Activated CD4-positive, alpha-beta T cell treated with anti-CD3 and anti-CD28 coated beads for 1 hour (primary cell): ENCODE measurements at regions not wholly inside any gene's neighbourhood (a gene's known extent, or its start where the extent isn't known, plus 50 kb on each side); places are given as distances from the start of the nearest gene placed in this dataset.

Experiments
- DNase-seq: peaks from one replicate; pipeline ENCODE4 v3.0.0-alpha.2; 2020

DNA sequence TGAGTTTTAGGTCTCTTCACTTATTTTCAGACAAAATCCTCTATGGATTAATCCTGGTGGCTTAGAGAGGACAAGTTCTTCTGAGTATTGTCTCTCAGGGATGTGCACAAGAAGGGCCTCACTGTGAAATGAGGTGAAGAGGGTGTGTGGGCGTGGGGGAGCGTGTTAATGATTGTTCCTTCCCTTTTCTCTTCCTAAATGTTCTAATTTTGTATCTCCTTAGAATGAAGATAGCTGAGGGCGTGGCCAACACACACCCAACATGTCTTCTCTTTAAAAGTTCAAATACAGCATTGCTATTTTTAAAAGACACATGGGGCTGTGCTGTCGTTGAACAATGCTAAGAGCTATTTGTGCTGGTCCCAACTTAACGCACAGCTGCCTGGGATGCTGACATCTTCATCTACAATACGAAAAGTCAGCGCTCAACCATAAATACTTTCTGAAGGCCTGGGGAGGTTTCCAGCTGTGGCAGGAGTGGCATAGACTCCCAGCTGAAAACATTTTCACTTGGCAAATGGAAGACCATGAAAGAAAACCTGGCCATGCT, 135.9 kb downstream of the JCAD start:
- no peak for DNase-seq

GRCh38 chr10:29922892-29923291, 136.5 kb downstream of the JCAD start:
- DNase-seq, result no peak

GRCh38 chr10:29922226-29922625, 137.2 kb downstream of the JCAD start:
- DNase-seq, result no peak

- no peak for DNase-seq
Observed at GRCh38 chr10:29921071-29921446, 138.3 kb downstream of the JCAD start.

GRCh38 chr10:29920408-29921070, 138.8 kb downstream of the JCAD start:
- no peak for DNase-seq

DNA sequence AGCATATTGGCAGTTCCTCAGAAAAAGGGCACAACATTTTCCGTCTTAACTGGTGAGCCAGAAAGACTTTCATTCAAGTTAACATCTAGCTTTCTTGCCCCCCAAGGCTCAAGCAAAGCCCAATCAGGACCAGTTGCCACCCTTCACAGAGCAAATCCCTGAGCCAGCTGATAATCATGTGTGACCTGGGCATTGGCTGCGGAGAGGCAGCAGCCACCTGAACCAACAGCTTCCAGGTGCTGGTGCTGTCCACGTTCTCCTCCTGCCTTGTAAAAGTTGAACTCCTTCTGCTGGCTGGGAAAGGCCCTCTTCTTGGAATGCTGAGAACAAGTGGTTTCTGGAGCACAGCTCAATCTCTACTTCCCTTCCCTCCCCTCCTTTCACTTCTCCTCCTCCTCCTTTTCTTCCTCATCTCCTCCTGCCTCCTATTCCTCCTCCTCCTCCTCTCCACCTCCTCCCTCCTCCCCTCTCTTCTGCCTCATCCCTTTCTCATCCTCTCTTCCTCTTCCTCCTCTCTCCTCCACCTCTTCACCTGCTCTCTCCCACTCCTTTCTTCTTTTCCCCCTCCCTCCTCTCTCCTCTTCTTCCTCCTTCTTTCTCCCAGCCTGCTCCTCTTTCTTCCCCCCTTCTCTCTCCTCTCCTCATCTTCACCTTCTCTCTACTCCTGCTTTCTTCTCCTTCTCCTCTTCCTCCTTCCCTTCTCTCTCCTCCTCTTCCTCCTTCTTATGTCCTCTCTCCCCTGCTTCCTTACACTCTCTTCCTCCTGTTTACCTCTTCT, 140.6 kb downstream of the JCAD start:
- no peak for DNase-seq

DNA sequence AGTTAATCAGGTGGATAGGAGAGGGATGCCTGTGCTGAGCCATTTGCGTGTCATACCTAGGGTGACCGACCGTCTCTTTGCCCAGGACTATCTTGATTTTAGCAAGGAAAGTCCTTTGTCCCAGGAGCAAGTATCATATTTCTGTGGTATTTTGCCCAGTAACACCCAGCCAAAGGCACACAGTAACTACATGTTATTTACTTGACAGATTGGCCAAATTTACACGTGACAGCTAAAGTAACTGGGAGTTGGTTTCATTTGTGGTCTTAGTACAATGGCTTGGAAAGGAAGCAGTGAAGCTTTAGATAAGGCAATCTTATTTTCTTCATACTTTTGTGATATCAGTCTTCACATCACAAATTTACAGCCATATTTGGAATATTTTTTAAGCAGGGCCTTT, 142.1 kb downstream of the JCAD start:
- no peak for DNase-seq

DNA sequence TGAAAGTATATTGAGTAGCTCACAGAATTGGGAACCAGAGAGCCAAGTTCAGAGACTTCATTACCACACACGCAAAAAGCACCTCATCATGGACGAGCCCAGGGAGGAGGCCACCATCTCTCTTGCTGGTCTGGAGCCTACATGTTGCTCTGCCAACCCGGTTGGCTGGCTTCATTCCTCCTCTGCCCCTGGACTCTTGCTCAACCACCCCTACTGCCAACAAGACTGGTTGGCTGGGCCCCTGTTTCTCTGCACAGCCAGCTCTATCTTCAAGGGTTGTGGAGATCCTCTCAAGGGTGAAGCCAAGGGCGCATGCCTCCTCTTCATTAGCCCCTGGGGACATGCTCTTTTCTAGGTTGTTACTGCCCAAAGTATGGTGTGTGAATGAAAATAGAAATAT, 142.7 kb downstream of the JCAD start:
- no peak for DNase-seq

GRCh38 chr10:29914986-29915785, 144.2 kb downstream of the JCAD start:
- DNase-seq, result no peak

GRCh38 chr10:29908962-29909361, 150.4 kb downstream of the JCAD start:
- no peak for DNase-seq

DNA sequence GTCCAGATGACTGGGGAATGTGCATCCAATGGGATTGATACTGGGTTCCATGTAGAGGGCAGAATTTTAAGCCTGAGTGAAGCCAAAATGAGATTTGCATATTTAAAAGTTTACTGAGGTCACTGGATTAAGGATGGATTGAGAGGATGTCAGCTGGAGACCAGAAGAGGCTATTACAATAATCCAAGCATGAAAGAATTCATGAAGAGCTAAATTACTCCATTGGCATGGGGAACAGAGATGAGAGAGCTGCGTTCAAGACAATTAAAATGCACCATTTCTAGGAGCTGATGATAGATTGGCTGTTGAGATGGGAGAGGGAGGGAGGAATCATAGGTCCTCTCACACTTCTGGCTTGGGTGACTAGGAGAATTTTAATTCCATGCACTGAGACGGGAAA, 158.5 kb downstream of the JCAD start:
- DNase-seq, result no peak

DNA sequence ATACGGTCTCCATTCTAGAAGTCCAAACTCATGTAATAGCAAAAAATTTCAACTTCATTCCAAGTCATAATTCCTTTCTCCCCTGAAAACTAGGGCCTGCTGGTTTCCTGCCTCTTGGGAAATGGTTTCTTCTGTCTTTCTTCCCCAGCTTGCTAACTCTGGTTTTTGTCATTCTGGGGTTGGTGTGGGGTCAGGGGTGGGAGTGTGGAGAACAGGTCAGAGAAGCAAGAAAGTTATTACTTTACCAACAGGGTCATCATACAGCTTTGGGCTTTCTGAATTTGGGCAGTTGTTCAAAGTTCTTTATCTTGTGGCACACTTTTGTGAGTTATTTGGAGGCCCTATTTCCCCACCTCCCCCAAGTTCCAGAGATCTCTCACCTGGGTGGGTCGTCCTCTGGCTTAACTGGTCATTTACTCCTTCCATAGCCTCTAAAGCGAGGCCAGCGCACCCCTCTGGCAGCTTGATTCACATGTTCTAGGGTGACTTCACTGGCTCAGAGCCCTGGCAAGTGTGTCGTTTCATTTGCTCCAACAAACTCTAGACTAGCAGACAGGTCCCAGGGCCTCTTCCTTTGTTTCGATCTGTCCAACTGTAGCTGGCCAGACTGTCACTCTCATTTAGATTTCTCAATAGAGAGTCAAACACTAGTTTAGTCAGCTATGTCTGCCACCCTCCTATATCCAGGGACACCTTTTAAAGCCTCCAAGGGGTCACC, 161.2 kb downstream of the JCAD start:
- DNase-seq, result no peak

- DNase-seq, result no peak
Observed at GRCh38 chr10:29897430-29897829, 162.0 kb downstream of the JCAD start.

GRCh38 chr10:29896053-29896452, 163.3 kb downstream of the JCAD start:
- DNase-seq, result no peak

DNA sequence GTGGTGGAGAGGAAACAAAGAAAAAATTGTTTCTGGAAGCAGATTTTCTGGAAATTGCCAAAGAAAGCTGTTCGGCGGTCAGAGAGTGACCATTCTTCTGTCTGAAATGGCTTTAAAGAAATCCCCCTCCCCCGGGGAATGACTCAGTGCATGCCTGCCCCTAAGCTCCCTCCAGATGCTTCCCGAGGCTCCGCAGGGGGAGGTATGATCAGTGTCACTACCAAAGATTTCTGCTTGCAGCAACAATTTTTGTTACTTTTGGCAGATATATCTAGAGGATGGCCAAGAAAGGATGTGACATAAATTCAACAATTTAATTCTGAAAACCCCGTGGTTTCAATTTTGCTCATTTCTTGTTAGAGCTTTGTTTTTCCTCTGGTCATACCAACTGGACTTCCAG, 163.9 kb downstream of the JCAD start:
- DNase-seq, result no peak

GRCh38 chr10:29888321-29888720, 171.1 kb downstream of the JCAD start:
- no peak for DNase-seq

DNA sequence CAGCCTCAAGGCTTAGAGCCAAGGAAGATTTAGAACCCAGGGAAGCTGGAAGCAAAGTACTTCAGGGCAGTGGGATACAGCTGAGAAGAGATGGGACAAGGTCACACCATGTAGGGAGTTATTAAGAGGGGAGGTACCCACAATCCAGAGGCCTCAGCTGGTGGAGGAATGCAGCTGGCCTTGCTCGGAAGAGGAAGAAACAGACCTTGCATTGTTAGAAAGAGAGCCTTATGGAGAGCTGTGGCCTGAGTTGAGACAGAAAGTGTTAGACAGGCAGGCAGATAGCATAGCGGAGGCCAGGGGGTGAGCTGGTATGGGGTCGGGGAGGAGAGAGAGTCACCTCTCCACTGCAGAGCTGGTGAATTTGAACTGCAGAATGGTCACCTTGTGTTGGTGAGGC, 173.1 kb downstream of the JCAD start:
- no peak for DNase-seq

GRCh38 chr10:29883231-29883630, 176.2 kb downstream of the JCAD start:
- no peak for DNase-seq

DNA sequence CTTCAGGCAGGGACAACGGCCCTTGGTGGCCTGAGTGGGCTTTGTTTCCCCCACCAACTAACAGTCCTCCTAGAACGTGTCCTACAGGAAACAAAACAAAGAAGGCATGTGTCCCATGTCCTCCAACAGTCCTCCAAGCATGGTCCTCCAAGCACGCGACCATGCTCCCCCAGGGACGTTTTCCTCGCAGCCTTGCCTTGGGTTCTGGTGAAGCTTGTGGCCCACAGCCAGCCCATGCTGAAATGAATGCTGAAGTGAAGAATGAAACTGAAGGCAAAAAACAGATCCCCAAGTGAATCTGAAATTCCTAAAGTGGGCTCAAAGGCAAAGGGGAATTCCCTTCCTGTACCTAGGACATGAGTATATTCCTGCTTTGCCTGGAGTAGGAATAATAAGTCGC, 176.6 kb downstream of the JCAD start:
- DNase-seq, result no peak

DNA sequence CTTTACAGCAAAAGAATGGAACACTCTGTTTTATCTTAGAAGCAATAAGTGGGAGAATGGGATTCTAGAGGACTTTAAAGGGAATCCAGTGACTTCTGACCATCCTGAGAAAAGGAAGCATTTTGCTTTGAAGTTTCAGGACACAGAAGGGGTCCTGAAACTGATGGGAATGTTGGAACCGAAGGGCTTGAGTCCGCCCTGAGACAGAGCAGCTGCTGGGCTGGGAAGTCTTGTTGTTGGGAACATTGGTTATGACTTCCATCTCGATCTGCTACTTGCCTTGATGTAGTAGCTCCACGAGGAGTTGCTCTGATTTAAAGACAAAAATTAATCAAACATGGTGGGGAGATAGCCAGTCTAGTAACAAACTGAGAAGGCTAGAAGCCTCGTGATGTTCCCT, 177.6 kb downstream of the JCAD start:
- DNase-seq, result no peak

GRCh38 chr10:29881336-29881771, 178.0 kb downstream of the JCAD start:
- DNase-seq, result no peak

GRCh38 chr10:29880856-29881255, 178.5 kb downstream of the JCAD start:
- no peak for DNase-seq

GRCh38 chr10:29879862-29880261, 179.5 kb downstream of the JCAD start:
- no peak for DNase-seq
